Activated CD4-positive, alpha-beta T cell treated with anti-CD3 and anti-CD28 coated beads for 36 hours (primary cell): ENCODE measurements at regions not wholly inside any gene's neighbourhood (a gene's known extent, or its start where the extent isn't known, plus 50 kb on each side); places are given as distances from the start of the nearest gene placed in this dataset.

Source experiments
- ATAC-seq: fragments of 200-7000 bp; cut with Tn5 transposase; one replicate; pipeline ENCODE4 v1.10.0; 2021; ENCODE audit warnings: mild to moderate bottlenecking, moderate library complexity
- CTCF ChIA-PET: fragments of 350-600 bp; sonication (Branson Sonifier 250); formaldehyde crosslinking; loops from one replicate; lab custom pipeline; 2021; ENCODE audit warnings: antibody characterized with exemption; lab: Charles Lee
- POLR2A ChIA-PET: fragments of 350-600 bp; sonication (Branson Sonifier 250); formaldehyde crosslinking; loops from one replicate; lab custom pipeline; 2021; ENCODE audit warnings: antibody characterized with exemption, inconsistent platforms; lab: Charles Lee
- DNase-seq: peaks from one replicate; pipeline ENCODE4 v3.0.0-alpha.2; 2020
- H3K27ac Mint-ChIP-seq: one replicate; pipeline ENCODE4 v1.8.0; 2021; ENCODE audit warnings: mixed read lengths
- H3K27me3 Mint-ChIP-seq: one replicate; pipeline ENCODE4 v1.8.0; 2021; ENCODE audit warnings: mixed read lengths
- H3K36me3 Mint-ChIP-seq: one replicate; pipeline ENCODE4 v1.8.0; 2021; ENCODE audit warnings: low read depth, mixed read lengths
- H3K4me1 Mint-ChIP-seq: one replicate; pipeline ENCODE4 v1.8.0; 2021; ENCODE audit warnings: mixed read lengths
- H3K4me3 Mint-ChIP-seq: one replicate; pipeline ENCODE4 v1.8.0; 2021; ENCODE audit warnings: mild to moderate bottlenecking, moderate library complexity, mixed read lengths
- H3K9me3 Mint-ChIP-seq: one replicate; pipeline ENCODE4 v1.8.0; 2021; ENCODE audit warnings: low read depth, mixed read lengths
- intact Hi-C, 2 experiments: fragments of 100-400 bp; cut with DNase I in 1 of 2; cut with micrococcal nuclease in 1 of 2; formaldehyde crosslinking; loops; one replicate each; pipeline versions ENCODE4 v1.14.2 to v1.15.1; 2022 to 2024; cut with DNase I, micrococcal nuclease

GRCh38 chr18:2199060-2199459, 372.2 kb downstream of the METTL4 start:
- CTCF ChIA-PET, result no interaction called here
- DNase-seq (no peak), ATAC-seq (no peak)
- no peaks in the 10 kb centered on the region for H3K9me3 Mint-ChIP-seq
- peaks cover 8% of the 10 kb centered on the region for H3K27me3 Mint-ChIP-seq
- intact Hi-C loops, result loop anchor here in 1 of 2 experiments (5.0 kb wide), 1 partner anchor 587 kb away; no protein-coding TSS in a partner anchor
- no peaks in the 10 kb centered on the region for H3K4me1 Mint-ChIP-seq
- no peaks in the 10 kb centered on the region for H3K36me3 Mint-ChIP-seq
- POLR2A ChIA-PET, result no interaction called here
- H3K4me3 Mint-ChIP-seq, result no peak overlapping the region
- no peak overlapping the region for H3K27ac Mint-ChIP-seq

GRCh38 chr18:2201036-2201600, 370.2 kb downstream of the METTL4 start:
- peaks cover 8% of the 10 kb centered on the region for H3K27me3 Mint-ChIP-seq
- H3K36me3 Mint-ChIP-seq, result no peaks in the 10 kb centered on the region
- no peak for ATAC-seq
- no peak overlapping the region for H3K27ac Mint-ChIP-seq
- ChIA-PET CTCF (interaction anchor here (0.8 kb wide), 1 partner anchor 10 kb away, joined by 3 read pairs; no protein-coding TSS in a partner anchor), POLR2A (no interaction called here)
- intact Hi-C loops, result no loop called here
- no peak for DNase-seq
- no peaks in the 10 kb centered on the region for H3K4me1 Mint-ChIP-seq
- no peak overlapping the region for H3K4me3 Mint-ChIP-seq
- no peaks in the 10 kb centered on the region for H3K9me3 Mint-ChIP-seq

- H3K36me3 Mint-ChIP-seq, result no peaks in the 10 kb centered on the region
- no peak for DNase-seq
- peaks cover 5% of the 10 kb centered on the region for H3K27me3 Mint-ChIP-seq
- POLR2A ChIA-PET, result no interaction called here
- no peak overlapping the region for H3K27ac Mint-ChIP-seq
- ATAC-seq, result no peak
- H3K4me3 Mint-ChIP-seq, result no peak overlapping the region
- CTCF ChIA-PET, result no interaction called here
- intact Hi-C loops, result no loop called here
- H3K4me1 Mint-ChIP-seq, result no peaks in the 10 kb centered on the region
- no peaks in the 10 kb centered on the region for H3K9me3 Mint-ChIP-seq
Measured at GRCh38 chr18:2204736-2205135, 366.6 kb downstream of the METTL4 start.

GRCh38 chr18:2207294-2207693, 364.0 kb downstream of the METTL4 start:
- Mint-ChIP-seq H3K9me3 (no peaks in the 10 kb centered on the region), H3K4me3 (no peak overlapping the region), H3K4me1 (no peaks in the 10 kb centered on the region), H3K27me3 (peaks cover 4% of the 10 kb centered on the region), H3K36me3 (no peaks in the 10 kb centered on the region), H3K27ac (no peak overlapping the region)
- intact Hi-C loops, result no loop called here
- no peak for ATAC-seq
- no peak for DNase-seq
- ChIA-PET CTCF (no interaction called here), POLR2A (no interaction called here)

- no peak for DNase-seq
- no peak for ATAC-seq
- intact Hi-C loops, result no loop called here
- Mint-ChIP-seq H3K9me3 (peaks cover 3% of the 10 kb centered on the region), H3K36me3 (no peaks in the 10 kb centered on the region), H3K27ac (no peak overlapping the region), H3K27me3 (peaks cover 12% of the 10 kb centered on the region), H3K4me3 (no peak overlapping the region), H3K4me1 (no peaks in the 10 kb centered on the region)
- CTCF ChIA-PET, result no interaction called here
- POLR2A ChIA-PET, result no interaction called here
Measured at GRCh38 chr18:2212598-2213205, 358.6 kb downstream of the METTL4 start.

GRCh38 chr18:2213905-2214304, 357.4 kb downstream of the METTL4 start:
- ChIA-PET POLR2A (no interaction called here), CTCF (no interaction called here)
- no peak overlapping the region for H3K4me3 Mint-ChIP-seq
- H3K4me1 Mint-ChIP-seq, result no peaks in the 10 kb centered on the region
- H3K9me3 Mint-ChIP-seq, result peaks cover 3% of the 10 kb centered on the region
- intact Hi-C loops, result no loop called here
- DNase-seq (no peak), ATAC-seq (no peak)
- no peak overlapping the region for H3K27ac Mint-ChIP-seq
- peaks cover 18% of the 10 kb centered on the region for H3K27me3 Mint-ChIP-seq
- H3K36me3 Mint-ChIP-seq, result no peaks in the 10 kb centered on the region

GRCh38 chr18:2217356-2217755, 353.9 kb downstream of the METTL4 start:
- ChIA-PET POLR2A (no interaction called here), CTCF (no interaction called here)
- Mint-ChIP-seq H3K27me3 (peaks cover 13% of the 10 kb centered on the region), H3K36me3 (no peaks in the 10 kb centered on the region), H3K27ac (no peak overlapping the region), H3K4me3 (no peak overlapping the region), H3K9me3 (peaks cover 3% of the 10 kb centered on the region), H3K4me1 (no peaks in the 10 kb centered on the region)
- DNase-seq (no peak), ATAC-seq (no peak)
- intact Hi-C loops, result no loop called here

GRCh38 chr18:2218101-2218500, 353.2 kb downstream of the METTL4 start:
- intact Hi-C loops, result no loop called here
- ATAC-seq, result no peak
- CTCF ChIA-PET, result no interaction called here
- Mint-ChIP-seq H3K4me1 (no peaks in the 10 kb centered on the region), H3K27ac (no peak overlapping the region), H3K4me3 (no peak overlapping the region), H3K27me3 (peaks cover 11% of the 10 kb centered on the region), H3K9me3 (peaks cover 3% of the 10 kb centered on the region), H3K36me3 (no peaks in the 10 kb centered on the region)
- POLR2A ChIA-PET, result no interaction called here
- DNase-seq, result no peak

- intact Hi-C loops, result loop anchor here in 1 of 2 experiments (5.0 kb wide), 1 partner anchor 632 kb away; no protein-coding TSS in a partner anchor
- Mint-ChIP-seq H3K9me3 (peaks cover 2% of the 10 kb centered on the region), H3K27ac (no peak overlapping the region), H3K27me3 (peaks cover 11% of the 10 kb centered on the region), H3K4me1 (no peaks in the 10 kb centered on the region), H3K36me3 (no peaks in the 10 kb centered on the region), H3K4me3 (no peak overlapping the region)
- CTCF ChIA-PET, result interaction anchor here (0.6 kb wide), 1 partner anchor 208 kb away, joined by 3 read pairs; no protein-coding TSS in a partner anchor
- POLR2A ChIA-PET, result no interaction called here
- ATAC-seq (no peak), DNase-seq (no peak)
Measured at GRCh38 chr18:2219706-2220105, 351.6 kb downstream of the METTL4 start.

GRCh38 chr18:2222270-2223185, 348.8 kb downstream of the METTL4 start:
- Mint-ChIP-seq H3K9me3 (no peaks in the 10 kb centered on the region), H3K4me3 (no peak overlapping the region), H3K27me3 (peaks cover 6% of the 10 kb centered on the region), H3K36me3 (no peaks in the 10 kb centered on the region), H3K27ac (no peak overlapping the region), H3K4me1 (no peaks in the 10 kb centered on the region)
- intact Hi-C loops, result loop anchor here in 1 of 2 experiments (5.0 kb wide), 1 partner anchor 635 kb away; no protein-coding TSS in a partner anchor
- ChIA-PET POLR2A (no interaction called here), CTCF (interaction anchor here (1.0 to 1.3 kb wide), 3 partner anchors 26 to 637 kb away, joined by 3 read pairs; no protein-coding TSS in a partner anchor)
- no peak for ATAC-seq
- no peak for DNase-seq

- no peaks in the 10 kb centered on the region for H3K4me1 Mint-ChIP-seq
- peaks cover 3% of the 10 kb centered on the region for H3K27me3 Mint-ChIP-seq
- intact Hi-C loops, result loop anchor here in 1 of 2 experiments (5.0 kb wide), 1 partner anchor 636 kb away; no protein-coding TSS in a partner anchor
- POLR2A ChIA-PET, result no interaction called here
- no peak for DNase-seq
- H3K4me3 Mint-ChIP-seq, result no peak overlapping the region
- H3K36me3 Mint-ChIP-seq, result no peaks in the 10 kb centered on the region
- ATAC-seq, result no peak
- H3K9me3 Mint-ChIP-seq, result no peaks in the 10 kb centered on the region
- CTCF ChIA-PET, result interaction anchor here (0.8 to 1.3 kb wide), 6 partner anchors 15 to 637 kb away, joined by 3 to 4 read pairs (median 3); no protein-coding TSS in a partner anchor
- no peak overlapping the region for H3K27ac Mint-ChIP-seq
Measured at GRCh38 chr18:2223449-2223848, 347.9 kb downstream of the METTL4 start.
